MCF 10A (cell line): ENCODE measurements at regions not wholly inside any gene's neighbourhood (a gene's known extent, or its start where the extent isn't known, plus 50 kb on each side); places are given as distances from the start of the nearest gene placed in this dataset.

ENCODE experiments used
- BruUV-seq: library from RNA; stranded (reverse); fragments of 400-500 nt; replicated peaks from 2 replicates; lab custom pipeline; 2021; lab: Mats Ljungman, UMichigan
- CTCF ChIA-PET: fragments of 300-600 bp; sonication (Branson Sonifier 250); formaldehyde crosslinking; extraction: SDS; loops from one replicate; lab custom pipeline; 2021; ENCODE audit warnings: antibody characterized with exemption, inconsistent platforms; lab: Yijun Ruan, JAX
- POLR2A ChIA-PET: fragments of 300-600, 350-650 bp; sonication (Branson Sonifier 250); formaldehyde crosslinking; extraction: SDS; loops from one replicate; lab custom pipeline; 2020; ENCODE audit warnings: antibody characterized with exemption, inconsistent platforms; lab: Yijun Ruan, JAX
- DNase-seq: peaks from one replicate; pipeline ENCODE4 v3.0.0-alpha.2; 2018; ENCODE audit not compliant: unreplicated experiment
- H3K27ac Mint-ChIP-seq: one replicate; pipeline ENCODE4 v1.8.0; 2022; ENCODE audit warnings: mild to moderate bottlenecking, low read depth, mixed read lengths; ENCODE audit not compliant: unreplicated experiment
- H3K27me3 Mint-ChIP-seq: one replicate; pipeline ENCODE4 v1.8.0; 2022; ENCODE audit warnings: mixed read lengths; ENCODE audit not compliant: insufficient read depth, unreplicated experiment
- H3K36me3 Mint-ChIP-seq: one replicate; pipeline ENCODE4 v1.8.0; 2022; ENCODE audit warnings: mild to moderate bottlenecking, moderate library complexity, mixed read lengths; ENCODE audit not compliant: insufficient read depth, unreplicated experiment
- H3K4me1 Mint-ChIP-seq: one replicate; pipeline ENCODE4 v1.8.0; 2022; ENCODE audit warnings: mixed read lengths; ENCODE audit not compliant: insufficient read depth, unreplicated experiment
- H3K4me3 Mint-ChIP-seq: one replicate; pipeline ENCODE4 v1.8.0; 2022; ENCODE audit warnings: mild to moderate bottlenecking, moderate library complexity, mixed read lengths; ENCODE audit not compliant: unreplicated experiment
- H3K9me3 Mint-ChIP-seq: one replicate; pipeline ENCODE4 v1.8.0; 2022; ENCODE audit warnings: mixed read lengths; ENCODE audit not compliant: unreplicated experiment
- CTCF ChIP-seq: fragments of 200-600 bp; IDR thresholded peaks from one replicate; pipeline ENCODE4 v1.8.0; 2022; ENCODE audit warnings: antibody characterized with exemption, mild to moderate bottlenecking; ENCODE audit not compliant: unreplicated experiment
- intact Hi-C: fragments of 100-400 bp; cut with micrococcal nuclease; formaldehyde crosslinking; loops from 2 replicates; pipeline ENCODE4 v1.14.1; 2022

DNA sequence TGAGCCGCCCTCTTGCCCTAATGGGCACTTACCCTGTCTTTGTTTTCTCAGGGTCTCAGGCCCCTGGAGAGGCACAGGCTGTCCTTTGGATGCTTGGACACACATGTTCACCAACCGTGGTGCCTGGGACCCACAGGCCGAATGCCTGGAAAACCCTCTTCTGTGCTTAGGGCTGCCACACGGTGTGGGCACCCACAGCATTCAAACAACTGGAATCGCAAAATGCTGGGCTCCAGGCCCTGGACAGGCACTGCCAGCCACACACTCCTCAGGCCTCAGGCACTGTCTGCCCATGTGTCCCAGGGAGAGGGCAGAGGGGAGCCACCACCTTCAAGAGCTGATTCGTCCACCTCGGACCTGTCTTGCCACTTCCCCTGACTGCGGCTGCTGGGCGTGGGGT, 123.1 kb upstream of the ACKR3 start:
- Mint-ChIP-seq H3K9me3 (no peaks in the 10 kb centered on the region), H3K4me3 (no peak overlapping the region), H3K4me1 (peaks cover 8% of the 10 kb centered on the region), H3K36me3 (no peaks in the 10 kb centered on the region), H3K27ac (no peak overlapping the region), H3K27me3 (peaks cover 29% of the 10 kb centered on the region)
- no peak for DNase-seq
- ChIA-PET POLR2A (no interaction called here), CTCF (no interaction called here)
- no TSS peak for BruUV-seq
- intact Hi-C loops: no loop called here
- no peak for TF ChIP-seq CTCF

- Mint-ChIP-seq H3K9me3 (no peaks in the 10 kb centered on the region), H3K4me3 (no peak overlapping the region), H3K36me3 (no peaks in the 10 kb centered on the region), H3K27me3 (peaks cover 12% of the 10 kb centered on the region), H3K27ac (no peak overlapping the region), H3K4me1 (peaks cover 8% of the 10 kb centered on the region)
- ChIA-PET POLR2A (interaction anchor here (0.7 kb wide), 1 partner anchor 24 kb away, joined by 4 read pairs; no protein-coding TSS in a partner anchor), CTCF (no interaction called here)
- intact Hi-C loops: no loop called here
- no peak for TF ChIP-seq CTCF
- BruUV-seq: no TSS peak
- peak; percentile 38 for DNase-seq
Measured at GRCh38 chr2:236449167-236449761, 120.4 kb upstream of the ACKR3 start.

- Mint-ChIP-seq H3K4me1 (peaks cover 8% of the 10 kb centered on the region), H3K9me3 (no peaks in the 10 kb centered on the region), H3K4me3 (no peak overlapping the region), H3K27me3 (peaks cover 17% of the 10 kb centered on the region), H3K27ac (no peak overlapping the region), H3K36me3 (no peaks in the 10 kb centered on the region)
- intact Hi-C loops: no loop called here
- POLR2A ChIA-PET: no interaction called here
- BruUV-seq: no TSS peak
- no peak for DNase-seq
- CTCF ChIA-PET: interaction anchor here (0.7 to 1.0 kb wide), 2 partner anchors 78 to 108 kb away, joined by 3 read pairs; no protein-coding TSS in a partner anchor
- no peak for TF ChIP-seq CTCF
Measured at GRCh38 chr2:236452238-236452637, 117.4 kb upstream of the ACKR3 start.

DNA sequence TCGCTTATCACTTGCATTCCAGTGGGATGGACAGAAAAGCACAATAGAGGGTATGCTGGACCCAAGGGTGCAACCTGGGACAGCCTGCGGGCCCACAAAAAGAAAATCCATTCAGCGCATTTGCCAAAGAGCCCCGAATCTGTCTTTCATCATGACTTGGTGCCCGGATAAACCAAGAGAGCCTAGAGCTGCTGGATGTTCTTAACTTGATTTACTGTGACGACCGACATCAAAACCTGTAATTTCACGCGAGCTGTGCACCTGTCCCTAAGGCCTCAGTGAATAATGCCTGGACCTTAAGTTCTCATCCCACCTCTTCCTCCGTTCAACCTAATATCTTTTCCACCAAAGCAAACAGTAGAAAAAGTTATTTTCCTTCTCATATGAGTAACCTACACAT, 115.5 kb upstream of the ACKR3 start:
- Mint-ChIP-seq H3K36me3 (no peaks in the 10 kb centered on the region), H3K9me3 (no peaks in the 10 kb centered on the region), H3K4me1 (peaks cover 7% of the 10 kb centered on the region), H3K27ac (no peak overlapping the region), H3K27me3 (peaks cover 17% of the 10 kb centered on the region), H3K4me3 (no peak overlapping the region)
- DNase-seq: no peak
- CTCF ChIA-PET: no interaction called here
- POLR2A ChIA-PET: no interaction called here
- TF ChIP-seq CTCF: no peak
- no TSS peak for BruUV-seq
- intact Hi-C loops: no loop called here
